Parathyroid adenoma (tissue), 2 donors: ENCODE measurements at regions not wholly inside any gene's neighbourhood (a gene's known extent, or its start where the extent isn't known, plus 50 kb on each side); places are given as distances from the start of the nearest gene placed in this dataset.

Experiments used
- H2AFZ ChIP-seq: fragments of 300-600 bp; sonication (generic); one replicate; pipeline ENCODE4 v1.7.0; 2017; ENCODE audit warnings: antibody characterized with exemption, mild to moderate bottlenecking
- H3K27ac ChIP-seq: fragments of 300-600 bp; sonication (generic); one replicate; pipeline ENCODE4 v1.7.0; 2017
- H3K27me3 ChIP-seq: fragments of 300-600 bp; sonication (generic); one replicate; pipeline ENCODE4 v1.7.0; 2017; ENCODE audit warnings: low read length; ENCODE audit not compliant: control insufficient read depth, insufficient read depth
- H3K36me3 ChIP-seq: fragments of 300-600 bp; sonication (generic); one replicate; pipeline ENCODE4 v1.7.0; 2017; ENCODE audit warnings: low read length; ENCODE audit not compliant: control insufficient read depth, insufficient read depth
- H3K4me1 ChIP-seq: fragments of 300-600 bp; sonication (generic); one replicate; pipeline ENCODE4 v1.7.0; 2017; ENCODE audit warnings: control low read depth
- H3K4me2 ChIP-seq: fragments of 300-600 bp; sonication (generic); one replicate; pipeline ENCODE4 v1.7.0; 2017; ENCODE audit warnings: low read length
- H3K4me3 ChIP-seq: fragments of 300-600 bp; sonication (generic); one replicate; pipeline ENCODE4 v1.7.0; 2017; ENCODE audit warnings: low read depth, low read length
- H3K79me2 ChIP-seq: fragments of 300-600 bp; sonication (generic); one replicate; pipeline ENCODE4 v1.7.0; 2017; ENCODE audit warnings: control low read depth
- H3K9ac ChIP-seq: fragments of 300-600 bp; sonication (generic); one replicate; pipeline ENCODE4 v1.7.0; 2017; ENCODE audit warnings: mild to moderate bottlenecking
- H3K9me3 ChIP-seq: fragments of 300-600 bp; sonication (generic); one replicate; pipeline ENCODE4 v1.7.0; 2017; ENCODE audit warnings: low read length; ENCODE audit not compliant: control insufficient read depth
- CTCF ChIP-seq: fragments of 300-600 bp; sonication (generic); IDR thresholded peaks from one replicate; pipeline ENCODE4 v1.7.0; 2017; ENCODE audit warnings: antibody characterized with exemption, mild to moderate bottlenecking
- donor health status: primary hyperparathyroidism.

DNA sequence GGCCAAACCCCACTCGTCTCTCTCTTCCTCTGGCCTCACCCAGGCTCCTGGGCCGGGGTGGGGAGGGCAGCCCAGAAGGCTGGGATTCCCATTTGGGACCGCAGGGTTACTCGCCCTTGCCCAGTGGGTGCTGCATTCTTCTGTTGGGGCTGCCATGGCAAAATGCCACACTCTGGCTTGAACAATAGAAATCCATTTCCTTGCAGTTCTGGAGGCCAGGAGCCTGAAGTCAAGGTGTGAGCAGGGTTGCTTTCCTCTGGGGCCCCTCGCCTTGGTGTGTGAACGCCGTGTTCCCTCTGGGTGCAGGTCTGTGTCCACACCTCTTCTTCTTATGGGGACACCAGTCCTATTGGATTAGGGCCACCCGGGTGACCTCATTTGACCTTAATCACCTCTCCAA is 105.8 kb upstream of the GSE1 start:
- Histone ChIP-seq H3K36me3 (no peaks in the 10 kb centered on the region), H3K9ac (no peak overlapping the region), H3K79me2 (peaks cover 56% of the 10 kb centered on the region), H3K4me1 (peaks cover under 1% of the 10 kb centered on the region), H3K4me2 (no peak overlapping the region), H3K4me3 (no peak overlapping the region), H3K27ac (no peak overlapping the region), H2AFZ (no peak overlapping the region), H3K9me3 (no peaks in the 10 kb centered on the region), H3K27me3 (no peaks in the 10 kb centered on the region)
- no peak for TF ChIP-seq CTCF

- Histone ChIP-seq H3K36me3 (no peaks in the 10 kb centered on the region), H3K4me3 (no peak overlapping the region), H3K9me3 (no peaks in the 10 kb centered on the region), H3K27ac (no peak overlapping the region), H2AFZ (no peak overlapping the region), H3K4me1 (peaks cover 8% of the 10 kb centered on the region), H3K27me3 (no peaks in the 10 kb centered on the region), H3K79me2 (peaks cover 53% of the 10 kb centered on the region), H3K9ac (no peak overlapping the region), H3K4me2 (no peak overlapping the region)
- TF ChIP-seq CTCF, result no peak
These were observed 104.7 kb upstream of the GSE1 start for GRCh38 chr16:85508388-85508787.

DNA sequence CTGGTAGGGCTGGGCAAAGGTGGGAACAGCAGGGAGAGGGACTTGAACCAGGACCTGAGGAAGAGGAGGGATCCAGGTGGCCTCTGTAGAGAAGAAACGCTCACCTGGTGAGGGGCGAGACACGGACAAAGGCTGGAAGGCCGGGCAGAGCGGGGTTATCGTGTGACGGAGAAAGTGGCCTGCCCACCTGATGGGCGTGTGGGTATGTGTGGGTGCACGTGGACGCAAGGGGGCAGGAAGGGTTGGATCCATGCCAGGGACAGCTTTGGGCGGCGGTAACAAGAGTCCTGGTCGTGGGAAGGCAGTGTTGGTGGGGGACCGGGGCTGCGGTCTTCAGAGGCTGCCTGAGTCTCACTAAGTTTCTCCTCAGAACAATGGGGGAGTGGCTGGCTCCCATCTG is 104.1 kb upstream of the GSE1 start:
- TF ChIP-seq CTCF, result no peak
- Histone ChIP-seq H3K9me3 (no peaks in the 10 kb centered on the region), H2AFZ (no peak overlapping the region), H3K4me3 (no peak overlapping the region), H3K36me3 (no peaks in the 10 kb centered on the region), H3K27ac (no peak overlapping the region), H3K4me2 (no peak overlapping the region), H3K79me2 (peaks cover 53% of the 10 kb centered on the region), H3K27me3 (no peaks in the 10 kb centered on the region), H3K9ac (no peak overlapping the region), H3K4me1 (peaks cover 13% of the 10 kb centered on the region)

DNA sequence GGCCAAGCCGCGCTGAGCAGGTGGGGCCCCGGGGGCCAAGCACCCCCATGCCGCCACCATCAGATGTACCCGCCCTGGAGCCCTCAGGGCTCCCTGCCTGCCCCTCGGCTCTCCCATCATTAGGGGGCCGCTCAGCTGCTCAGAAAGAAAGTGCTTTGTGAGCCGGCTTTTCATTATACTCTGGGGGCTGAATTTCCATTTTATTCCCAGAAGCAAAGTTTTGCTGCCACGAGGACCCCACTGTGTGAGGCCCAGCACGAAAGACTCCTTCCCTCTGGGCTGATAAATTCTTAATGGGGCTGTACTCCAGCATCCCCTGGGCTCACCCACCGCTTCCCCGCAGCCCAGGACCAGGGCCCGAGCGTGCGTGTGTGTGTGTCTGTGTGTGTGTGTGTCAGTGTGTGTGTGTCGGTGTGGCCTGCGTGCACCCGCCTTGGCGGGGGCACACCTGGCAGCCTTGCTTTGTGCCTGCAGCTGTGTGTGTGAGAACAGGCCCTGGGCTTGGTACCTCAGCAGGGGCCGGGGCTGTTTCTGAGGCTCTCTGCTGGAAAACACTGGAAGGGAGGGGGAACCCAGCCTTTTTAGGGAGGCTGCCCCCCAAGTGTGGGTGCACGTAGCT is 103.0 kb upstream of the GSE1 start:
- H3K9ac ChIP-seq, result no peak overlapping the region
- H3K4me2 ChIP-seq, result no peak overlapping the region
- no peaks in the 10 kb centered on the region for H3K36me3 ChIP-seq
- no peak overlapping the region for H2AFZ ChIP-seq
- H3K27me3 ChIP-seq, result no peaks in the 10 kb centered on the region
- peaks cover 24% of the 10 kb centered on the region for H3K4me1 ChIP-seq
- no peak for TF ChIP-seq CTCF
- H3K4me3 ChIP-seq, result no peak overlapping the region
- no peaks in the 10 kb centered on the region for H3K9me3 ChIP-seq
- no peak overlapping the region for H3K27ac ChIP-seq
- H3K79me2 ChIP-seq, result peaks cover 48% of the 10 kb centered on the region
